ENCODE measurements at regions not wholly inside any gene's neighbourhood (a gene's known extent, or its start where the extent isn't known, plus 50 kb on each side); places are given as distances from the start of the nearest gene placed in this dataset.

GRCh38 chr9:104986096-104986495, 58.1 kb upstream of the ABCA1 start (continued):
- no peak for TF ChIP-seq CTCF (conservative IDR thresholded peaks at IDR 0.05; ENCODE audit: low read depth in 2 of 2)
- TF ChIP-seq JUNB (IDR thresholded peaks at IDR 0.05; ENCODE audit: unreplicated experiment): no peak
- no peak for TF ChIP-seq ZNF331 (CRISPR knock-in tag; IDR thresholded peaks at IDR 0.05; ENCODE audit: low read depth)
- no peak for TF ChIP-seq STAT1 (IDR thresholded peaks at IDR 0.05; ENCODE audit: unreplicated experiment)
- no peak for TF ChIP-seq POLR2AphosphoS5 (IDR thresholded peaks at IDR 0.05; ENCODE audit: low read depth)
- no peak for TF ChIP-seq NANOG (IDR thresholded peaks at IDR 0.05; ENCODE audit: borderline replicate concordance)
- no peak for TF ChIP-seq EZH2phosphoT487 (IDR thresholded peaks at IDR 0.05; ENCODE audit: unreplicated experiment)

- no peaks in the 10 kb centered on the region; the same call in 1 of the 2 replicates for H3F3A ChIP-seq (replicated peaks; ENCODE audit: low read depth)
- no peak overlapping the region for H3K27ac ChIP-seq (ENCODE audit: low read depth)
- H3K4me2 ChIP-seq: no peak overlapping the region
- H3K27ac Mint-ChIP-seq: no peak overlapping the region
- no peaks in the 10 kb centered on the region for H3K79me2 ChIP-seq (replicated peaks; ENCODE audit: insufficient read depth)
- no peak overlapping the region for H3K4me3 Mint-ChIP-seq
- H3K36me3 Mint-ChIP-seq (ENCODE audit: low read depth): no peaks in the 10 kb centered on the region
- H3K4me3 ChIP-seq: no peak overlapping the region
- H3K4me1 Mint-ChIP-seq: peaks cover 34% of the 10 kb centered on the region
- DNase-seq (ENCODE audit: low spot score): no peak
- no peak for ATAC-seq
- peaks cover 44% of the 10 kb centered on the region for H3K27me3 ChIP-seq (ENCODE audit: insufficient read depth)
- H3K27me3 Mint-ChIP-seq (ENCODE audit: insufficient read depth, low read depth, poor library complexity): peaks cover 13% of the 10 kb centered on the region
- H3K9me3 Mint-ChIP-seq: no peaks in the 10 kb centered on the region
- no peak overlapping the region for H2AFZ ChIP-seq
- no peaks in the 10 kb centered on the region for H3K36me3 ChIP-seq (ENCODE audit: insufficient read depth)
- H3K4me1 ChIP-seq (ENCODE audit: insufficient read depth): peaks cover 16% of the 10 kb centered on the region
- no peaks in the 10 kb centered on the region for H3K9me2 ChIP-seq (ENCODE audit: insufficient read depth)
- H4K20me1 ChIP-seq (replicated peaks; ENCODE audit: insufficient read depth): no peaks in the 10 kb centered on the region
- TF ChIP-seq STAT1 (IDR thresholded peaks at IDR 0.05; ENCODE audit: unreplicated experiment): no peak
- TF ChIP-seq ZNF331 (CRISPR knock-in tag; IDR thresholded peaks at IDR 0.05; ENCODE audit: low read depth): no peak
- TF ChIP-seq REST (IDR thresholded peaks at IDR 0.05; ENCODE audit: unreplicated experiment): no peak
- TF ChIP-seq ZNF462 (CRISPR knock-in tag; IDR thresholded peaks at IDR 0.05): no peak
- TF ChIP-seq POLR2AphosphoS5 (IDR thresholded peaks at IDR 0.05; ENCODE audit: low read depth): no peak
- TF ChIP-seq NANOG (IDR thresholded peaks at IDR 0.05; ENCODE audit: borderline replicate concordance): no peak
- no peak for TF ChIP-seq EZH2 (IDR thresholded peaks at IDR 0.05; ENCODE audit: low read depth, unreplicated experiment)
- TF ChIP-seq CREB1 (CRISPR knock-in tag; IDR thresholded peaks at IDR 0.05; ENCODE audit: low read depth): no peak
- TF ChIP-seq EZH2phosphoT487 (IDR thresholded peaks at IDR 0.05; ENCODE audit: unreplicated experiment): no peak
- TF ChIP-seq CTCF (conservative IDR thresholded peaks at IDR 0.05; ENCODE audit: low read depth in 2 of 2): no peak
Measured at GRCh38 chr9:104987743-104988142, 59.8 kb upstream of the ABCA1 start.
